PFSK-1 (cell line): ENCODE measurements at regions not wholly inside any gene's neighbourhood (a gene's known extent, or its start where the extent isn't known, plus 50 kb on each side); places are given as distances from the start of the nearest gene placed in this dataset.

ENCODE experiments used
- FOXP2 ChIP-seq: optimal IDR thresholded peaks from 2 replicates; pipeline ENCODE3; 2011; ENCODE audit warnings: borderline replicate concordance, control low read depth, inconsistent platforms; ENCODE audit not compliant: insufficient read depth; ENCODE audit errors: extremely low read length, extremely low read depth
- POLR2AphosphoS5 ChIP-seq: IDR thresholded peaks from 2 replicates; pipeline ENCODE4 v1.6.1; 2012; ENCODE audit warnings: low read depth, mild to moderate bottlenecking, control low read depth, low read length, moderate library complexity
- SIN3A ChIP-seq: IDR thresholded peaks from 2 replicates; pipeline ENCODE4 v1.6.1; 2012; ENCODE audit warnings: mild to moderate bottlenecking, low read length, moderate library complexity, borderline replicate concordance; ENCODE audit not compliant: insufficient read depth
- TAF1 ChIP-seq: IDR thresholded peaks from 2 replicates; pipeline ENCODE4 v1.6.1; 2012; ENCODE audit warnings: low read length, control low read depth, borderline replicate concordance; ENCODE audit not compliant: insufficient read depth
- TF ChIP-seq, protein P1 (sequence below), 2 experiments: IDR thresholded peaks; 2 replicates each; pipeline versions ENCODE4 v1.6.1 to v1.8.0; 2011 to 2012; ENCODE audit warnings: low read depth in 2 of 2, low read length in 2 of 2, control low read depth in 1 of 2, inconsistent platforms in 1 of 2, mild to moderate bottlenecking in 1 of 2, moderate library complexity in 1 of 2; ENCODE audit not compliant: insufficient read depth in 1 of 2

DNA sequence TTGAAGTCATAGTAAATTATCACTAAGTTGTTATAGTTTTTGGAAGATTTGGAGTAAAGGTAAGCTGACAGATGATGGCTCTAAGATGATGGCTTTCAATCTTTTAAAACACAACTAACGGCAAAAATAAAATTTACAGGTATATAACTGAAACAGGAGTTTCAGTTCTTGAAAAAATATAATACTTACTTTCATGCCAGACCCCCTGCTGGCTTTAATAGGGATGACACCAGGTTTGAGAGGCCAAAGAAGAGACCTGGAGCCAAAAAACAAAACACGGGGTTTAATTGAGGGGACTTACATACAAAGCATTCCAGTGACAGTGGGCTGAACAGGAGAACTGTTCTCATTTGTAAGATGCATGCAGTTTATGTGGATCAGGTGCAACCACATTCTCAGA is 301.7 kb upstream of the PCSK5 start:
- TF ChIP-seq, protein P1, sequence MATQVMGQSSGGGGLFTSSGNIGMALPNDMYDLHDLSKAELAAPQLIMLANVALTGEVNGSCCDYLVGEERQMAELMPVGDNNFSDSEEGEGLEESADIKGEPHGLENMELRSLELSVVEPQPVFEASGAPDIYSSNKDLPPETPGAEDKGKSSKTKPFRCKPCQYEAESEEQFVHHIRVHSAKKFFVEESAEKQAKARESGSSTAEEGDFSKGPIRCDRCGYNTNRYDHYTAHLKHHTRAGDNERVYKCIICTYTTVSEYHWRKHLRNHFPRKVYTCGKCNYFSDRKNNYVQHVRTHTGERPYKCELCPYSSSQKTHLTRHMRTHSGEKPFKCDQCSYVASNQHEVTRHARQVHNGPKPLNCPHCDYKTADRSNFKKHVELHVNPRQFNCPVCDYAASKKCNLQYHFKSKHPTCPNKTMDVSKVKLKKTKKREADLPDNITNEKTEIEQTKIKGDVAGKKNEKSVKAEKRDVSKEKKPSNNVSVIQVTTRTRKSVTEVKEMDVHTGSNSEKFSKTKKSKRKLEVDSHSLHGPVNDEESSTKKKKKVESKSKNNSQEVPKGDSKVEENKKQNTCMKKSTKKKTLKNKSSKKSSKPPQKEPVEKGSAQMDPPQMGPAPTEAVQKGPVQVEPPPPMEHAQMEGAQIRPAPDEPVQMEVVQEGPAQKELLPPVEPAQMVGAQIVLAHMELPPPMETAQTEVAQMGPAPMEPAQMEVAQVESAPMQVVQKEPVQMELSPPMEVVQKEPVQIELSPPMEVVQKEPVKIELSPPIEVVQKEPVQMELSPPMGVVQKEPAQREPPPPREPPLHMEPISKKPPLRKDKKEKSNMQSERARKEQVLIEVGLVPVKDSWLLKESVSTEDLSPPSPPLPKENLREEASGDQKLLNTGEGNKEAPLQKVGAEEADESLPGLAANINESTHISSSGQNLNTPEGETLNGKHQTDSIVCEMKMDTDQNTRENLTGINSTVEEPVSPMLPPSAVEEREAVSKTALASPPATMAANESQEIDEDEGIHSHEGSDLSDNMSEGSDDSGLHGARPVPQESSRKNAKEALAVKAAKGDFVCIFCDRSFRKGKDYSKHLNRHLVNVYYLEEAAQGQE (IDR thresholded peaks at IDR 0.05; ENCODE audit: insufficient read depth in 1 of 2, low read depth in 2 of 2, low read length in 2 of 2), result no peak
- TF ChIP-seq FOXP2 (no peak), TAF1 (no peak), POLR2AphosphoS5 (no peak), SIN3A (no peak)

- TF ChIP-seq TAF1 (no peak), SIN3A (no peak), POLR2AphosphoS5 (no peak), FOXP2 (no peak)
- TF ChIP-seq, protein P1 (IDR thresholded peaks at IDR 0.05; ENCODE audit: insufficient read depth in 1 of 2, low read depth in 2 of 2, low read length in 2 of 2), result no peak
Observed at GRCh38 chr9:75589497-75589896, 301.0 kb upstream of the PCSK5 start.

DNA sequence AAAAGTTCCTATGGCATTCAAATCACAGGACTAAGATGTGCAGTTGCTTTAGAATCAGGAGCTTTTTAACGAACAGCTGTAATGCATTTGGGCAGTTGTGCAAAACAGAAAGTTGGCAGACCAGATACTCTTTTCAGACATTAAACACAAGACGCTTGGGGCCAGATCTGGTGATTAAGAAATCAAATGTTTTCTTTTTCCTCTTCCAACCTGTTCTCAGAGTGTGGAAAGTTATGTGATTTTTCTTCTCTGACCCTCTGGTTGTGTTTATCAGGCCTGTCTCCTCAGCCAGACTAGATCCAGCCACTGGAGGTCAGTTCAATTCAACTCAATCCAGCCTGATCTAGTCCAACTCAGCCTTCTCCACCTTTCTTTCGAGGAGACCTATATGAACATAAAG is 298.5 kb upstream of the PCSK5 start:
- TF ChIP-seq TAF1, result no peak
- TF ChIP-seq, protein P1 (IDR thresholded peaks at IDR 0.05; ENCODE audit: insufficient read depth in 1 of 2, low read depth in 2 of 2, low read length in 2 of 2), result no peak
- TF ChIP-seq FOXP2, result no peak
- TF ChIP-seq POLR2AphosphoS5, result no peak
- TF ChIP-seq SIN3A, result no peak

- TF ChIP-seq TAF1, result no peak
- TF ChIP-seq POLR2AphosphoS5, result no peak
- no peak for TF ChIP-seq FOXP2
- TF ChIP-seq, protein P1 (IDR thresholded peaks at IDR 0.05; ENCODE audit: insufficient read depth in 1 of 2, low read depth in 2 of 2, low read length in 2 of 2), result no peak
Observed at GRCh38 chr9:75592586-75592985, 297.9 kb upstream of the PCSK5 start.

DNA sequence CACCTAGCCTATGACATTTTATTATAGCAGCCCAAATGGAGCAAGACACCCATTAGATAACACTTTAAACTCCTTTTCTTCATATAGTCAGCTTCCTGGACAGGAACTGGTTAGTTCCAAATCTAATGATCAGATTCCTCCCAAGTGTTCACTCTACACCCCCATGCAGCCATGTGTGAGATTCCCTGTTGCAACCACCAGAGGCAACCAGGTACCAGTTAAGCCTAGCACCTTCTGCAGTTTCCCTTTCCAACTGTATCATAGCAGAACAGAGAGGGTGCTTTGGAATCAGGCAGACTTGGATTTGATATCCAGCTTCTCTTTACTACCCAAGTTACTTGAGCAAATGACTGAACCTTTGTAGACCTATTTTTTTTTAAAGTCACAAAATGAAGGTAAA is 296.6 kb upstream of the PCSK5 start:
- TF ChIP-seq FOXP2 (no peak), SIN3A (no peak), POLR2AphosphoS5 (no peak), TAF1 (no peak)
- TF ChIP-seq, protein P1 (IDR thresholded peaks at IDR 0.05; ENCODE audit: insufficient read depth in 1 of 2, low read depth in 2 of 2, low read length in 2 of 2), result no peak
